NK-92 treated with Interleukin-12 subunit alpha and Interleukin-12 subunit beta, amount 100 ng/mL, for 24 hours (cell line): ENCODE measurements at regions not wholly inside any gene's neighbourhood (a gene's known extent, or its start where the extent isn't known, plus 50 kb on each side); places are given as distances from the start of the nearest gene placed in this dataset.
"Not testable (repeated sequence)": the region's sequence is repeated elsewhere in the genome, so short reads cannot be mapped to it uniquely, and the experiment has no call there.

Source experiments
- DNase-seq: peaks from one replicate; lab custom pipeline; 2025; lab: John Stamatoyannopoulos, UW

GRCh38 chr4:170581969-170582368, 492.2 kb upstream of the AADAT start:
- DNase-seq: no peak

GRCh38 chr4:170581322-170581721, 491.6 kb upstream of the AADAT start:
- DNase-seq: no peak

GRCh38 chr4:170580651-170581050, 490.9 kb upstream of the AADAT start:
- DNase-seq: no peak

- no peak for DNase-seq
Measured at GRCh38 chr4:170538821-170539473, 449.2 kb upstream of the AADAT start.

DNA sequence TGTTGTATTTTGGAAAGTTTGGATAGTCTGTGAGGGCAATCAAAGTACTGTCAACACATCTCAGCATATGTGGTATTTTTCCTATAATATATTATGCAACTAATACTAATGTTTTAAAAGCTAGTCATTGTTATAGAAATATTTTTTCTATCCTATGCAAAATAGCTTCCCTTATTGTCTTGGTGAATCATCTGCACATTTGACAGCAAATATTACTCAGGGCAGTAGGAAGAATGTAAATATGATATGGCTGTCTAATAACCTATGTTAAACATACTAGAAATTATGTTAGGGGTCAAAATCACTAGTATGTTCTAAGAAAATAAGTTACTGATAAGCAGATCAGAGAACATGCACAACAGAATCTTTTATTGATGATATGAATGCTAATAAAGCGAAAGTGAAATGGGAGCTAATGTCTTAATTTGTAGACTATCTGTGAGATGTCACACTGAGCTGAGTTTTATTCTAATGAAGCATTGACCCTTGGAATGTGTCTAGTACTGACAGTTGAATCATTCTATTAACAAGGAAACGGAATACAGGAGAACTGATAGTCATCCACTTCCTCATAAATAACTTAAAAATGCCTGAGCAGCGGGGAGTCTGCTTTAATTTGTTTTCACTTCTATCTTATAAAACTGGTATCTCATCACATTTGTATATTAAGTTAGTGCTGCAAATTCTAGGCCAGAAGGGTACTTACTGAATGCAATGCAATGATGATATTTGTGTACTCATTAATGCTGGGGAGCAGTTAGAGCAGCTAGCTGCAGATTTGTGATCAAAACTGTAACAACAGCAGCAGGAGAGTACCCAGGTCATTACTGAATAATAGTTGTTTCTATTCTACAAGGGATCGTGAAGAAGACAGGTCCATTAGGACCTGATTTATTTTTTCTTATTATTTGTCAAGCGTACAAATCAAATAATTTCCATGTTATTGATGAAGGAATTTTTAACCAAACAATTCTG, 440.3 kb upstream of the AADAT start:
- DNase-seq: no peak

DNA sequence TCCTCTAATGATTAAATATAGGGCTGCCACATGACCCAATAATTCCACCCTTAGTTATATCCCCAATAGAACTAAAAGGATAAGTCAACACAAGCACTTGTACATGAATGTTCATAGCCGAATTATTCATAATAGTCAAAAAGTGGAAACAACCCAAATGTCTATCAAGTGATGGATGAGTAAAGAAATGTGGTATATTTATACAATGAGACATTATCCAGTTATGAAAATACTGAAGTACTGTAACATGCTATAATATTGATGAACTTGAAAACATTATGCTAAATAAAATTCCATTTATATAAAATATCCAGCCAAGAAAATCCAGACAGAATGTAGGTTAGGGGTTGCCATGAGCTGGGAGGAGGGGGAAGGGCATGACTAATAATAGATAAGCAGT, 436.7 kb upstream of the AADAT start:
- DNase-seq: no peak

DNA sequence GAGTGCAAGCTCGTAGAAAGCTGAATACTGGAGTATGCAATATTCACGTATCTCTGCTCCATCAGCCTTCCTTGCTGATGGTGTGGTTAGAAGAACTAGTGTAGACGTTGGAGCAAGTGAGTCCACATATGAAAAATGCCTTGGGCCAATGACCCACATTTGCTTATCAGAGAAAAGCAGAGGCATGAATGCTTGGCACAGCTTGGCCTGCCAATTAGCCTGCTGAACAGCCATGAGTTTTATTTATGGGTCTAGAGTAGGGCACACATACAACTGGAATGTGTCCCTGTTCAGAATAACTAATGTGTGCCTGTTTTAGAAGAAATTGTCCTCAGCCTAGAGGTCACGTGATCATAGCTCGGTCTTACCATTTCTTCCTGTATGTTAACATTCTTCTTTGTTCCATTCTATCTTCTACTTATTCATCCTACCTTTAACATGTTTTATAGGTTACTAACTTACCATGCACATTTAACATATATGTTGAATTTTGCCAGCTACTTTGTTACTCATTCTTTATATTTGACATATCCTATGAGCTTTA, 432.7 kb upstream of the AADAT start:
- no peak for DNase-seq

GRCh38 chr4:170497689-170498088, 407.9 kb upstream of the AADAT start:
- no peak for DNase-seq

DNA sequence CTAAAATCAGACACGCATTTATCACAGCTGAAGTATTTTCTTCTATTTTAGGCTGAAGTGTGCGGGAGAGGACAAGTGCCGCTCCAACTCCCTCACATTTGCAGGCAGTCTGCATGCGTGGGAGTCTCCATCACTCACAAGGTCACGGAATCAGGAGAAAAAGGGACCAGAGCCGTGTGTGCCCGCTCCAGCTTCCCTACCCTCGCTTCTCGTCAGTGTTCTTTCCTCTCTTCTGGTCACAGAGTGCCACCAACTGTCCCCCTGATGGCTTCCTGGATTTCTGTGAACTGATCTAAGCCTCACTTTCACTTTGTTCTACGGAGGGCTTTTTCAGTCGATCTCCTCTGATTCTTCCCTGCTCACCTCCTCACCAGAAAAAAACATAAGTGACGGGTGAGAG, 407.4 kb upstream of the AADAT start:
- no peak for DNase-seq

DNA sequence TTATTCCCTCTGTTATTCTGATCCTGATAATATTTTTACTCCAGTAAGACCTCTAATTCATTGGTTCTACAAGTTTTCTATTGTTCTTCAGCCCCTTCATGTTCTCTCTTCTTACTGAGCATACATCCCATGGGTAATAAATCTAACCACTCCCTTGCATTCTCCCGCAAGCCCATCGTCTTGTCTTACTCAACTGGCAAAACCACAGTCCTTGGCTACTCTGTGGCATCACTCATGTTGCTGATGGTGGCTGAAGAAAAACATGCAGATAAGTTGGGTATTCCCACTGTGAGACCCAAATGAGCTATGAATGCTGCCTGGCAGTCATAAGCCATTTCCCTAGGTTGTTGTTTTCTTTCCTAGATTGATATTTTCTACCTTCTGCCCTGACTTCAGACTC, 402.2 kb upstream of the AADAT start:
- DNase-seq: no peak

GRCh38 chr4:170476351-170476750, 386.6 kb upstream of the AADAT start:
- DNase-seq: no peak

GRCh38 chr4:170465429-170465828, 375.7 kb upstream of the AADAT start:
- no peak for DNase-seq

- DNase-seq: no peak
Measured at GRCh38 chr4:170464614-170465197, 374.9 kb upstream of the AADAT start.

DNA sequence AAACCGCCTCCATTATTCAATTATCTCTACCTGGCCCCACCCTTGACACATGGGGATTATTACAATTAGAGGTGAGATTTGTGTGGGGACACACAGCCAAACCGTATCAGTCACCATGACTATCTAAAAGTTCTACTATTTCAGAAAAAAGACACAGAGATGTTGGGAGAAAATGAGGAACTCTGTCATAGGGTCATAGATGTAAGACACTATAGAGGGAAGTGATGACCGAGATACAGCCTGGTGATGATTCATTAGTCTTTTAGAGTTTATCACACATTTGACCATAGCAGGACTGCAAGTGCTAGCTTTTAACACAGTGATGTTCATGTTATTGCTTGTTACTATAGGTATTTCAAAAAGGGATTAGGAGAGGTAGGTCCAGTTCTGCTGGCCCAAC, 357.0 kb upstream of the AADAT start:
- DNase-seq: no peak

- not testable (repeated sequence) for DNase-seq
Measured at GRCh38 chr4:170441146-170441545, 351.4 kb upstream of the AADAT start.

GRCh38 chr4:170428929-170429328, 339.2 kb upstream of the AADAT start:
- DNase-seq: no peak

DNA sequence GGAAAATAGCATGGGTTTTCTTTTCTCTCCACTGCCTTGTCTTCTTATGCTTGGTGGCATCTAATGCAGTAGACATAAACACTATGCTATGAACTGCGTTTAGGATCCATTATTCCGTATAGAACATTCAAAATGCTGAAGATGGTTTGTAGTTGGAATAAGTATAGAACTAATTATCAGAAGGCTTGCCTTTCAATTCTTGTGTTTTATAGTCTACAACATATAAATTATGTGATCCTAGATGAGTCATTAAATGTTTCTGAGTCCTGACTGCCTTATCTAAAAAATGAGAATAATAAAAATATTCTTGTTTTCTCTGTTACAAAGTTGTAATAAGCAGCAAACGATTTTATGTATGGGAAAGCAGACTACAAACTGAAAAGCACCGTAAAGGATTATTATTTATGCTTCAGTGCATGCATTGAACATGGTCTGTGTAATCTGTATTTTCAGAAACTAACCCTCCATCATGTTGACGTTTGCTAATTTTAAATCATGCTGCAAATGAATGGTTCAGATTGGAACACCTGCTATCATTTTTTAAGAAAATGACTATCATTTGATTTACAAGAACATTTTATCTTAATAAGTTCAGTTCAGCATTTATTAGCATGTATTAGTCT, 335.9 kb upstream of the AADAT start:
- no peak for DNase-seq

GRCh38 chr4:170425040-170425439, 335.3 kb upstream of the AADAT start:
- no peak for DNase-seq

DNA sequence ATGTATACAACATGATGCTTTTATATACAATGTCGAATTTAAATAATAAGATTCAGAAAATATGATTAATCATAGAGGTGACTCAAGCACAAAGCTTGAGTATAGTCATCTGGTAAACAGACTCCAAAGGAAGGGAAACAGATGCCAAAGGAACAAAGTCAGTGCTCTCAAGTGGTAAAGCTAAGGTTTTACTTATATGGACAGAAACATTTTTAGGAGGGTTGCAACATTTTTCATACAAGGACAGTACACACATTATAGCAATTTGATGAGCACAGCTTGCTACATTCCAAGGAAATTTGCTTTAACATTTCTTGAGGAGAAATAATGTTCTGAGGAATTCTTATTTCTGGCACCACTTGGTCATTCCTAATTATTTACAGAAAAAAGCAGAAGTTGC, 333.4 kb upstream of the AADAT start:
- no peak for DNase-seq

- no peak for DNase-seq
Measured at GRCh38 chr4:170420255-170420693, 330.5 kb upstream of the AADAT start.

DNA sequence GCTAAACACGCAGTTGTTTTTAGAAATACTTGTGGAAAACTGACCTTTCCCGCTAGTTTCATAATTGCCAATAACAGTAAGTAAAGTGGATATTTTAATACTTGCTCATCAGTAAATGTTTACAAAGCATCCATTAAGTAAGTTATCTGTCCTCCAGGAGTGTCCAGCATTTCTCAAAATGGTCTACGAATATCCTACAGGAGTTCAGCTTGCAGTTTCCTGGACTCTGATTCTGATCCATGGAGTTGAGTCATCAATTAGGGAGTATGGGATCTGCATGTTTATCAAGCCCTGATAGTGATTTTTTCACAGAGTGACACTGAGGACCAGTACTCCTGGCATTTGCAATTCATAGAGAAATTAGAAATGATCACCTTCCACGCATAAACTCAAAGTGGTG, 325.2 kb upstream of the AADAT start:
- DNase-seq: no peak

DNA sequence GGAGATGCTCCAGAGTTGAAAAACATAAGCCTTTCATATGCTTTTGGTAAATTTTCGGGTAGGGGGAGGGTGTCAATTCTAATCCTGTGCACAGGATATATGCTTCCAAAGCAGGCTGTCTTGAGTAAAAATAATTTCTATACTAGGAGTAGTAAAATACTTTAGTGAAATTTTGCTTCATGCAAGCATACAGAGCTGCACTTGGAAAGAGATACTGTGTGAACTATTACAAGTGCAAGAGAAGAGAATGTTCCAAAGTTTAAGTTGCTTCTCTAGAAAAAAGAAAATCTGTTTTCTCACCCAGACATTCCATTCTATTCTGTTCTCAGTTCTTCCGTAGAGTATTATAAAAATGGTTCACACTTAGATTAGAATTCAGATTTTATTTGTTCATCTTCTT, 324.6 kb upstream of the AADAT start:
- no peak for DNase-seq
